Skeletal muscle satellite cell (primary cell): ENCODE measurements at regions not wholly inside any gene's neighbourhood (a gene's known extent, or its start where the extent isn't known, plus 50 kb on each side); places are given as distances from the start of the nearest gene placed in this dataset.
"Not testable (repeated sequence)": the region's sequence is repeated elsewhere in the genome, so short reads cannot be mapped to it uniquely, and the experiment has no call there.

ENCODE experiments used
- H3K27me3 ChIP-seq: 2 replicates; pipeline ENCODE4 v1.7.0; 2013; ENCODE audit warnings: low read length; ENCODE audit not compliant: control insufficient read depth, insufficient read depth
- H3K36me3 ChIP-seq: 2 replicates; pipeline ENCODE4 v1.7.0; 2013; ENCODE audit warnings: mild to moderate bottlenecking, control low read depth, low read length; ENCODE audit not compliant: insufficient read depth
- H3K4me1 ChIP-seq: 2 replicates; pipeline ENCODE4 v1.7.0; 2013; ENCODE audit warnings: low read length; ENCODE audit not compliant: control insufficient read depth, insufficient read depth
- H3K4me2 ChIP-seq: 2 replicates; pipeline ENCODE4 v1.7.0; 2013; ENCODE audit warnings: mild to moderate bottlenecking, low read length
- H3K4me3 ChIP-seq: 2 replicates; pipeline ENCODE4 v1.7.0; 2013; ENCODE audit warnings: low read length
- H3K9ac ChIP-seq: 2 replicates; pipeline ENCODE4 v1.7.0; 2013; ENCODE audit warnings: mild to moderate bottlenecking, low read depth, low read length, moderate library complexity
- H3K9me3 ChIP-seq: replicated peaks from 2 replicates; pipeline ENCODE4 v1.7.0; 2013; ENCODE audit warnings: mild to moderate bottlenecking, control low read depth, low read length

GRCh38 chr7:51805783-51806431 lies 489.3 kb upstream of the COBL start:
- not testable (repeated sequence) for H3K4me2 ChIP-seq, H3K9ac ChIP-seq, H3K27me3 ChIP-seq, H3K4me3 ChIP-seq, H3K9me3 ChIP-seq, H3K36me3 ChIP-seq, H3K4me1 ChIP-seq

GRCh38 chr7:51802718-51803117 lies 486.1 kb upstream of the COBL start:
- Histone ChIP-seq H3K36me3 (no peaks in the 10 kb centered on the region), H3K4me3 (no peak overlapping the region), H3K9ac (no peak overlapping the region), H3K27me3 (no peaks in the 10 kb centered on the region), H3K9me3 (peaks cover 3% of the 10 kb centered on the region), H3K4me2 (no peak overlapping the region), H3K4me1 (no peaks in the 10 kb centered on the region)

- Histone ChIP-seq H3K4me2 (no peak overlapping the region), H3K9ac (no peak overlapping the region), H3K4me1 (no peaks in the 10 kb centered on the region), H3K36me3 (no peaks in the 10 kb centered on the region), H3K27me3 (no peaks in the 10 kb centered on the region), H3K9me3 (no peaks in the 10 kb centered on the region), H3K4me3 (no peak overlapping the region)
Observed at GRCh38 chr7:51797371-51797770, 480.8 kb upstream of the COBL start.

GRCh38 chr7:51792796-51793195 lies 476.2 kb upstream of the COBL start:
- Histone ChIP-seq H3K9ac (no peak overlapping the region), H3K36me3 (no peaks in the 10 kb centered on the region), H3K9me3 (no peaks in the 10 kb centered on the region), H3K4me1 (no peaks in the 10 kb centered on the region), H3K4me2 (no peak overlapping the region), H3K4me3 (no peak overlapping the region), H3K27me3 (no peaks in the 10 kb centered on the region)

GRCh38 chr7:51789489-51789888 lies 472.9 kb upstream of the COBL start:
- Histone ChIP-seq H3K9ac (no peak overlapping the region), H3K36me3 (no peaks in the 10 kb centered on the region), H3K4me3 (no peak overlapping the region), H3K9me3 (no peaks in the 10 kb centered on the region), H3K4me2 (no peak overlapping the region), H3K27me3 (no peaks in the 10 kb centered on the region), H3K4me1 (no peaks in the 10 kb centered on the region)

GRCh38 chr7:51786284-51786683 lies 469.7 kb upstream of the COBL start:
- Histone ChIP-seq H3K9ac (no peak overlapping the region), H3K4me2 (no peak overlapping the region), H3K4me3 (no peak overlapping the region), H3K36me3 (no peaks in the 10 kb centered on the region), H3K4me1 (no peaks in the 10 kb centered on the region), H3K9me3 (no peaks in the 10 kb centered on the region), H3K27me3 (no peaks in the 10 kb centered on the region)

GRCh38 chr7:51785876-51786275 lies 469.3 kb upstream of the COBL start:
- Histone ChIP-seq H3K27me3 (no peaks in the 10 kb centered on the region), H3K4me3 (no peak overlapping the region), H3K36me3 (no peaks in the 10 kb centered on the region), H3K9me3 (no peaks in the 10 kb centered on the region), H3K9ac (no peak overlapping the region), H3K4me1 (no peaks in the 10 kb centered on the region), H3K4me2 (no peak overlapping the region)

GRCh38 chr7:51785171-51785570 lies 468.6 kb upstream of the COBL start:
- H3K4me3 ChIP-seq = no peak overlapping the region
- no peaks in the 10 kb centered on the region for H3K4me1 ChIP-seq
- H3K27me3 ChIP-seq = no peaks in the 10 kb centered on the region
- H3K4me2 ChIP-seq = no peak overlapping the region
- no peaks in the 10 kb centered on the region for H3K9me3 ChIP-seq
- no peaks in the 10 kb centered on the region for H3K36me3 ChIP-seq
- H3K9ac ChIP-seq = no peak overlapping the region

- H3K27me3 ChIP-seq = no peaks in the 10 kb centered on the region
Observed at GRCh38 chr7:51783241-51783640, 466.6 kb upstream of the COBL start.

GRCh38 chr7:51778121-51778520 lies 461.5 kb upstream of the COBL start:
- H3K27me3 ChIP-seq = no peaks in the 10 kb centered on the region
- no peak overlapping the region for H3K9ac ChIP-seq
- H3K4me3 ChIP-seq = no peak overlapping the region
- H3K4me2 ChIP-seq = no peak overlapping the region
- no peaks in the 10 kb centered on the region for H3K36me3 ChIP-seq
- peaks cover 3% of the 10 kb centered on the region for H3K9me3 ChIP-seq
- H3K4me1 ChIP-seq = no peaks in the 10 kb centered on the region

More at GRCh38 chr7:51783241-51783640, 466.6 kb upstream of the COBL start:
- no peak overlapping the region for H3K9ac ChIP-seq
- H3K4me2 ChIP-seq = no peak overlapping the region
- no peaks in the 10 kb centered on the region for H3K4me1 ChIP-seq
- H3K9me3 ChIP-seq = no peaks in the 10 kb centered on the region
- no peaks in the 10 kb centered on the region for H3K36me3 ChIP-seq
- no peak overlapping the region for H3K4me3 ChIP-seq

- no peaks in the 10 kb centered on the region for H3K4me1 ChIP-seq
- no peaks in the 10 kb centered on the region for H3K36me3 ChIP-seq
- no peak overlapping the region for H3K9ac ChIP-seq
- no peak overlapping the region for H3K4me3 ChIP-seq
- H3K9me3 ChIP-seq = peaks cover 3% of the 10 kb centered on the region
- no peaks in the 10 kb centered on the region for H3K27me3 ChIP-seq
- no peak overlapping the region for H3K4me2 ChIP-seq
Observed at GRCh38 chr7:51774178-51774577, 457.6 kb upstream of the COBL start.

- no peak overlapping the region for H3K4me3 ChIP-seq
- no peaks in the 10 kb centered on the region for H3K4me1 ChIP-seq
- no peak overlapping the region for H3K4me2 ChIP-seq
- peaks cover 3% of the 10 kb centered on the region for H3K9me3 ChIP-seq
- H3K36me3 ChIP-seq = no peaks in the 10 kb centered on the region
- H3K9ac ChIP-seq = no peak overlapping the region
- no peaks in the 10 kb centered on the region for H3K27me3 ChIP-seq
Observed at GRCh38 chr7:51772190-51772589, 455.6 kb upstream of the COBL start.
